Osteocyte (in vitro differentiated cells): ENCODE measurements at regions not wholly inside any gene's neighbourhood (a gene's known extent, or its start where the extent isn't known, plus 50 kb on each side); places are given as distances from the start of the nearest gene placed in this dataset.

ENCODE experiments used
- DNase-seq: peaks from one replicate; pipeline ENCODE4 v3.0.0; 2021; ENCODE audit warnings: mixed read lengths; ENCODE audit not compliant: unreplicated experiment; ENCODE audit errors: extremely low spot score
- H3K27ac Mint-ChIP-seq: one replicate; pipeline ENCODE4 v1.8.0; 2021; ENCODE audit warnings: mild to moderate bottlenecking, mixed read lengths; ENCODE audit not compliant: unreplicated experiment
- H3K27me3 Mint-ChIP-seq: one replicate; pipeline ENCODE4 v1.8.0; 2021; ENCODE audit warnings: mixed read lengths; ENCODE audit not compliant: unreplicated experiment
- H3K36me3 Mint-ChIP-seq: one replicate; pipeline ENCODE4 v1.8.0; 2021; ENCODE audit warnings: mixed read lengths; ENCODE audit not compliant: unreplicated experiment
- H3K4me1 Mint-ChIP-seq: one replicate; pipeline ENCODE4 v1.8.0; 2021; ENCODE audit warnings: mixed read lengths; ENCODE audit not compliant: unreplicated experiment
- H3K4me3 Mint-ChIP-seq: one replicate; pipeline ENCODE4 v1.8.0; 2021; ENCODE audit warnings: mild to moderate bottlenecking, moderate library complexity, mixed read lengths; ENCODE audit not compliant: unreplicated experiment
- H3K9me3 Mint-ChIP-seq: one replicate; pipeline ENCODE4 v1.8.0; 2021; ENCODE audit warnings: mixed read lengths; ENCODE audit not compliant: unreplicated experiment
- TF ChIP-seq, protein P1 (sequence below): fragments of 200-600 bp; sonication (generic); IDR thresholded peaks from 2 replicates; pipeline ENCODE4 v1.5.0; 2021; ENCODE audit warnings: antibody characterized with exemption, mild to moderate bottlenecking, moderate library complexity

- Mint-ChIP-seq H3K4me3 (no peak overlapping the region), H3K27ac (no peak overlapping the region), H3K36me3 (no peaks in the 10 kb centered on the region), H3K9me3 (no peaks in the 10 kb centered on the region), H3K4me1 (peaks cover 20% of the 10 kb centered on the region), H3K27me3 (no peaks in the 10 kb centered on the region)
- TF ChIP-seq, protein P1, sequence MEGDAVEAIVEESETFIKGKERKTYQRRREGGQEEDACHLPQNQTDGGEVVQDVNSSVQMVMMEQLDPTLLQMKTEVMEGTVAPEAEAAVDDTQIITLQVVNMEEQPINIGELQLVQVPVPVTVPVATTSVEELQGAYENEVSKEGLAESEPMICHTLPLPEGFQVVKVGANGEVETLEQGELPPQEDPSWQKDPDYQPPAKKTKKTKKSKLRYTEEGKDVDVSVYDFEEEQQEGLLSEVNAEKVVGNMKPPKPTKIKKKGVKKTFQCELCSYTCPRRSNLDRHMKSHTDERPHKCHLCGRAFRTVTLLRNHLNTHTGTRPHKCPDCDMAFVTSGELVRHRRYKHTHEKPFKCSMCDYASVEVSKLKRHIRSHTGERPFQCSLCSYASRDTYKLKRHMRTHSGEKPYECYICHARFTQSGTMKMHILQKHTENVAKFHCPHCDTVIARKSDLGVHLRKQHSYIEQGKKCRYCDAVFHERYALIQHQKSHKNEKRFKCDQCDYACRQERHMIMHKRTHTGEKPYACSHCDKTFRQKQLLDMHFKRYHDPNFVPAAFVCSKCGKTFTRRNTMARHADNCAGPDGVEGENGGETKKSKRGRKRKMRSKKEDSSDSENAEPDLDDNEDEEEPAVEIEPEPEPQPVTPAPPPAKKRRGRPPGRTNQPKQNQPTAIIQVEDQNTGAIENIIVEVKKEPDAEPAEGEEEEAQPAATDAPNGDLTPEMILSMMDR, result no peak
- no peak for DNase-seq
Observed at GRCh38 chr1:96487971-96488370, 233.6 kb upstream of the PTBP2 start.

DNA sequence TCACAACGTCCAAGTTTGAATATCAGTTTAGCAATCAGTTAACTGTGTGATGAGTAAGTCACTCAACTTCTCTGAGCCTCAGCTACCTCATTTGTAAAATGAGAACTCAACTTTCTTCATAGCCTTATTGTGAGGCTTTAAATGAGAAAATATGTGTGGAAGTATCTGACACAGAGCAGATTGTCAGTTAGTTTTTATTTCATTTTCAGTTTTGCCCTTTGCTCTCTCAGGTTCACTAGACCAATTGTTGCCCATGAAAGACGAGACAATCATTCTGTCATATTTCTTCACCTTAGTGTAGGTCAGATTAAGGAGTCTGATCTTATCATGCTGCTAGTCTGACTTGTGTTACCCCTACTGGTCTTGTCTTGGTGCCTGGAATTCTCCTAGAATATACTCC, 232.8 kb upstream of the PTBP2 start:
- H3K27me3 Mint-ChIP-seq, result no peaks in the 10 kb centered on the region
- TF ChIP-seq, protein P1, result no peak
- no peak overlapping the region for H3K27ac Mint-ChIP-seq
- peaks cover 20% of the 10 kb centered on the region for H3K4me1 Mint-ChIP-seq
- H3K4me3 Mint-ChIP-seq, result no peak overlapping the region
- H3K9me3 Mint-ChIP-seq, result no peaks in the 10 kb centered on the region
- DNase-seq, result no peak
- no peaks in the 10 kb centered on the region for H3K36me3 Mint-ChIP-seq

DNA sequence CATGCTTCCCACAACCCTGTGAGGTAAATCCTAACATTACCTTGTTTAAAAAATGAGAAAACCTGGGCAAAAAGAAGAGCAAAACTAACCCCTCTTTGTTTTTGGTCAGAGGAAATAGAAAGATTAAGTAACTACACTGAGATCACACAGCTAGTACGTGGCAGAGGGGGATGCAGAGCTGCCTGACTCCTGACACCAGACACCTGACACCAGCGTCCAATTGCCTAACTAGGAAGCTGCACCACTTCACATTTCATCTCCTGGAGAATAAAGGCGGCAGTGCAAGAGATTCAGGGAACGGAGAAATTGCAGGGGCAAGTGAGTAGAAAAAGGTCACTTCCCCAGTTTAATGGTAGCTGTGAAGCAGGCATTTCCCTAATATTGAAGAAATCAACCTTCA, 229.3 kb upstream of the PTBP2 start:
- no peak overlapping the region for H3K27ac Mint-ChIP-seq
- peaks cover 15% of the 10 kb centered on the region for H3K4me1 Mint-ChIP-seq
- no peaks in the 10 kb centered on the region for H3K27me3 Mint-ChIP-seq
- TF ChIP-seq, protein P1, result no peak
- H3K9me3 Mint-ChIP-seq, result no peaks in the 10 kb centered on the region
- no peak for DNase-seq
- no peaks in the 10 kb centered on the region for H3K36me3 Mint-ChIP-seq
- H3K4me3 Mint-ChIP-seq, result no peak overlapping the region

GRCh38 chr1:96498744-96499340, 222.7 kb upstream of the PTBP2 start:
- no peaks in the 10 kb centered on the region for H3K4me1 Mint-ChIP-seq
- H3K27ac Mint-ChIP-seq, result no peak overlapping the region
- H3K36me3 Mint-ChIP-seq, result no peaks in the 10 kb centered on the region
- TF ChIP-seq, protein P1, result no peak
- no peaks in the 10 kb centered on the region for H3K9me3 Mint-ChIP-seq
- no peaks in the 10 kb centered on the region for H3K27me3 Mint-ChIP-seq
- no peak overlapping the region for H3K4me3 Mint-ChIP-seq
- no peak for DNase-seq

- Mint-ChIP-seq H3K36me3 (no peaks in the 10 kb centered on the region), H3K27ac (no peak overlapping the region), H3K27me3 (no peaks in the 10 kb centered on the region), H3K4me1 (peaks cover 7% of the 10 kb centered on the region), H3K4me3 (no peak overlapping the region), H3K9me3 (no peaks in the 10 kb centered on the region)
- TF ChIP-seq, protein P1, result no peak
- DNase-seq, result no peak
Observed at GRCh38 chr1:96508233-96508632, 213.4 kb upstream of the PTBP2 start.
